GM10248 (cell line): ENCODE measurements at regions not wholly inside any gene's neighbourhood (a gene's known extent, or its start where the extent isn't known, plus 50 kb on each side); places are given as distances from the start of the nearest gene placed in this dataset.
"Not testable (repeated sequence)": the region's sequence is repeated elsewhere in the genome, so short reads cannot be mapped to it uniquely, and the experiment has no call there.

Experiments
- CTCF ChIA-PET: fragments of 300-600 bp; sonication (Branson Sonifier 250); formaldehyde crosslinking; extraction: SDS; loops from one replicate; lab custom pipeline; 2021; ENCODE audit warnings: antibody characterized with exemption; lab: Yijun Ruan, JAX
- POLR2A ChIA-PET: fragments of 350-650 bp; sonication (Branson Sonifier 250); formaldehyde crosslinking; extraction: SDS; loops from one replicate; lab custom pipeline; 2020; ENCODE audit warnings: antibody characterized with exemption; lab: Yijun Ruan, JAX
- DNase-seq: peaks from one replicate; pipeline ENCODE4 v3.0.0; 2012; ENCODE audit errors: extremely low spot score
- CTCF ChIP-seq: IDR thresholded peaks from 2 replicates; pipeline ENCODE4 v1.5.1; 2012; ENCODE audit warnings: mild to moderate bottlenecking, low read depth; ENCODE audit errors: extremely low read depth, missing control alignments, control extremely low read depth

GRCh38 chr9:36499174-36499890, 73.4 kb upstream of the MELK start:
- ChIA-PET POLR2A (no interaction called here), CTCF (interaction anchor here (1.0 kb wide), 1 partner anchor 18 kb away, joined by 4 read pairs; no protein-coding TSS in a partner anchor)

GRCh38 chr9:36493564-36493963, 79.1 kb upstream of the MELK start:
- DNase-seq, CTCF ChIA-PET, POLR2A ChIA-PET: not testable (repeated sequence)

More at GRCh38 chr9:36499174-36499890, 73.4 kb upstream of the MELK start:
- no peak for TF ChIP-seq CTCF
- DNase-seq = no peak

GRCh38 chr9:36492865-36493264, 79.8 kb upstream of the MELK start:
- CTCF ChIA-PET = no interaction called here
- POLR2A ChIA-PET = no interaction called here

GRCh38 chr9:36489453-36489852, 83.2 kb upstream of the MELK start:
- TF ChIP-seq CTCF = no peak
- DNase-seq = no peak
- ChIA-PET POLR2A (no interaction called here), CTCF (interaction anchor here (1.7 kb wide), 1 partner anchor 50 kb away, joined by 8 read pairs; no protein-coding TSS in a partner anchor)

More at GRCh38 chr9:36492865-36493264, 79.8 kb upstream of the MELK start:
- TF ChIP-seq CTCF = no peak
- DNase-seq = no peak

- ChIA-PET CTCF (interaction anchor here (1.0 to 1.7 kb wide), 3 partner anchors 17 to 68 kb away, joined by 3 to 8 read pairs (median 5); no protein-coding TSS in a partner anchor), POLR2A (interaction anchor here (0.6 to 0.9 kb wide), 2 partner anchors 10 to 13 kb away, joined by 4 to 6 read pairs; no protein-coding TSS in a partner anchor)
- TF ChIP-seq CTCF = no peak
- DNase-seq = no peak
Observed at GRCh38 chr9:36488389-36488756, 84.3 kb upstream of the MELK start.

- peak; percentile 95 for DNase-seq
- POLR2A ChIA-PET = interaction anchor here (0.6 to 0.9 kb wide), 2 partner anchors 10 to 12 kb away, joined by 4 to 6 read pairs; no protein-coding TSS in a partner anchor
- no peak for TF ChIP-seq CTCF
- CTCF ChIA-PET = interaction anchor here (1.0 to 3.6 kb wide), 6 partner anchors 16 to 95 kb away, joined by 3 to 15 read pairs (median 6); no protein-coding TSS in a partner anchor
Observed at GRCh38 chr9:36487482-36488388, 85.0 kb upstream of the MELK start.
